Nephron progenitor cell (in vitro differentiated cells): ENCODE measurements at regions not wholly inside any gene's neighbourhood (a gene's known extent, or its start where the extent isn't known, plus 50 kb on each side); places are given as distances from the start of the nearest gene placed in this dataset.

Source experiments
- DNase-seq: peaks from one replicate; pipeline ENCODE4 v3.0.0; 2021
- H3K27ac Mint-ChIP-seq: 2 replicates; pipeline ENCODE4 v1.8.0; 2021; ENCODE audit warnings: mild to moderate bottlenecking, moderate library complexity, mixed read lengths
- H3K27me3 Mint-ChIP-seq: 2 replicates; pipeline ENCODE4 v1.8.0; 2021; ENCODE audit warnings: mild to moderate bottlenecking, low read depth, mixed read lengths; ENCODE audit not compliant: poor library complexity
- H3K36me3 Mint-ChIP-seq: 2 replicates; pipeline ENCODE4 v1.8.0; 2021; ENCODE audit warnings: low read depth, mixed read lengths
- H3K4me1 Mint-ChIP-seq: 2 replicates; pipeline ENCODE4 v1.8.0; 2021; ENCODE audit warnings: mixed read lengths
- H3K4me3 Mint-ChIP-seq: 2 replicates; pipeline ENCODE4 v1.8.0; 2021; ENCODE audit warnings: mild to moderate bottlenecking, moderate library complexity, mixed read lengths
- H3K9me3 Mint-ChIP-seq: 2 replicates; pipeline ENCODE4 v1.8.0; 2021; ENCODE audit warnings: mild to moderate bottlenecking, moderate library complexity, mixed read lengths
- TF ChIP-seq, protein P1 (sequence below): fragments of 200-600 bp; sonication (generic); IDR thresholded peaks from 2 replicates; pipeline ENCODE4 v1.5.0; 2021; ENCODE audit warnings: antibody characterized with exemption

GRCh38 chr10:56146806-56147205 is 214.3 kb downstream of the ZWINT start:
- no peaks in the 10 kb centered on the region for H3K36me3 Mint-ChIP-seq
- no peaks in the 10 kb centered on the region for H3K9me3 Mint-ChIP-seq
- H3K4me3 Mint-ChIP-seq: no peak overlapping the region
- no peaks in the 10 kb centered on the region for H3K27me3 Mint-ChIP-seq
- no peaks in the 10 kb centered on the region for H3K4me1 Mint-ChIP-seq
- H3K27ac Mint-ChIP-seq: peak overlapping the region; percentile 27
- no peak for DNase-seq
- TF ChIP-seq, protein P1, sequence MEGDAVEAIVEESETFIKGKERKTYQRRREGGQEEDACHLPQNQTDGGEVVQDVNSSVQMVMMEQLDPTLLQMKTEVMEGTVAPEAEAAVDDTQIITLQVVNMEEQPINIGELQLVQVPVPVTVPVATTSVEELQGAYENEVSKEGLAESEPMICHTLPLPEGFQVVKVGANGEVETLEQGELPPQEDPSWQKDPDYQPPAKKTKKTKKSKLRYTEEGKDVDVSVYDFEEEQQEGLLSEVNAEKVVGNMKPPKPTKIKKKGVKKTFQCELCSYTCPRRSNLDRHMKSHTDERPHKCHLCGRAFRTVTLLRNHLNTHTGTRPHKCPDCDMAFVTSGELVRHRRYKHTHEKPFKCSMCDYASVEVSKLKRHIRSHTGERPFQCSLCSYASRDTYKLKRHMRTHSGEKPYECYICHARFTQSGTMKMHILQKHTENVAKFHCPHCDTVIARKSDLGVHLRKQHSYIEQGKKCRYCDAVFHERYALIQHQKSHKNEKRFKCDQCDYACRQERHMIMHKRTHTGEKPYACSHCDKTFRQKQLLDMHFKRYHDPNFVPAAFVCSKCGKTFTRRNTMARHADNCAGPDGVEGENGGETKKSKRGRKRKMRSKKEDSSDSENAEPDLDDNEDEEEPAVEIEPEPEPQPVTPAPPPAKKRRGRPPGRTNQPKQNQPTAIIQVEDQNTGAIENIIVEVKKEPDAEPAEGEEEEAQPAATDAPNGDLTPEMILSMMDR: no peak

GRCh38 chr10:56142092-56142728 is 218.8 kb downstream of the ZWINT start:
- no peaks in the 10 kb centered on the region for H3K27me3 Mint-ChIP-seq
- TF ChIP-seq, protein P1: no peak
- H3K36me3 Mint-ChIP-seq: no peaks in the 10 kb centered on the region
- no peak for DNase-seq
- H3K4me3 Mint-ChIP-seq: no peak overlapping the region
- no peak overlapping the region for H3K27ac Mint-ChIP-seq
- H3K4me1 Mint-ChIP-seq: peaks cover 6% of the 10 kb centered on the region
- H3K9me3 Mint-ChIP-seq: no peaks in the 10 kb centered on the region

DNA sequence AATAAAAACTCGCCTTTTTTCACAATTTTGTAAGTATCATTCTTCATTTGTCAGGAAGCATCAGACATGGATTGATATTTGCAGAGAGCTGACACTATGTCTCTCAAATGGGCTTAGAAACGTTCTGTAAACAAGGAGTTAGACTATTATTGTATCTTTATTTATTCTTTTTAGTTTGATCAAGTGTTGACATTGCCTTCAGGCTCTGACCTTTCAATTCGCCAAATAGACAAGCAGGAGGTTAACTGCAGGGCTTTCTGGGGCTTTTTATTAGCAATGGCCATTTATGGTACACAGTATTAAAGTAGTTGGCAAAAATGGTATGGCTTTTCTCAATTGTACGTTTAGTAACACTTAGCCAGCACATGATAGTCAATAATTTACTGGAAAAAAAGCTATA is 221.7 kb downstream of the ZWINT start:
- no peak for DNase-seq
- Mint-ChIP-seq H3K36me3 (no peaks in the 10 kb centered on the region), H3K27me3 (no peaks in the 10 kb centered on the region), H3K4me3 (no peak overlapping the region), H3K9me3 (no peaks in the 10 kb centered on the region), H3K4me1 (peaks cover 15% of the 10 kb centered on the region), H3K27ac (no peak overlapping the region)
- TF ChIP-seq, protein P1: no peak

- no peak overlapping the region for H3K27ac Mint-ChIP-seq
Observed at GRCh38 chr10:56135828-56136227, 225.2 kb downstream of the ZWINT start.

DNA sequence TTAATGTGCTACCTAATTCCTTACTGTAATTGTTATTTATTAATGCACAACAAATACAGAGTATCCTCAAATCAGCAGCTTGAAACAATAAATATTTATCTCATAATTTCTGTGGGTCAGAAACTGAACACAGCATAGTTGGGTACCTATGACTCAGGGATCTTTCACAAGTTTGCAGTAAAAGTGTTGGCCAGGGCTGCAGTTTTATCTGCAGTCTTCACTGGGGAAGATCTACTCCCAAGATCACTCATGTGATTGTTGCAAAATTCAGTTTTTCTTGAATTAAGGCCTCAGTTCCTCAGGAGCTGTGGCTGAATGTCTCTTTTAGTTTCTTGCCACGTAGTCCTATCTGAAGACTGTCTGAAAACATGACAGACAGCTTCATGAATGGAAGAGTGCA is 237.8 kb downstream of the ZWINT start:
- no peak overlapping the region for H3K27ac Mint-ChIP-seq
- H3K36me3 Mint-ChIP-seq: no peaks in the 10 kb centered on the region
- no peaks in the 10 kb centered on the region for H3K9me3 Mint-ChIP-seq
- peaks cover 4% of the 10 kb centered on the region for H3K27me3 Mint-ChIP-seq
- DNase-seq: no peak
- H3K4me1 Mint-ChIP-seq: no peaks in the 10 kb centered on the region
- TF ChIP-seq, protein P1: no peak
- no peak overlapping the region for H3K4me3 Mint-ChIP-seq

More at GRCh38 chr10:56135828-56136227, 225.2 kb downstream of the ZWINT start:
- DNase-seq: no peak
- Mint-ChIP-seq H3K9me3 (no peaks in the 10 kb centered on the region), H3K4me3 (no peak overlapping the region), H3K36me3 (no peaks in the 10 kb centered on the region), H3K4me1 (peaks cover 15% of the 10 kb centered on the region), H3K27me3 (no peaks in the 10 kb centered on the region)
- TF ChIP-seq, protein P1: no peak

DNA sequence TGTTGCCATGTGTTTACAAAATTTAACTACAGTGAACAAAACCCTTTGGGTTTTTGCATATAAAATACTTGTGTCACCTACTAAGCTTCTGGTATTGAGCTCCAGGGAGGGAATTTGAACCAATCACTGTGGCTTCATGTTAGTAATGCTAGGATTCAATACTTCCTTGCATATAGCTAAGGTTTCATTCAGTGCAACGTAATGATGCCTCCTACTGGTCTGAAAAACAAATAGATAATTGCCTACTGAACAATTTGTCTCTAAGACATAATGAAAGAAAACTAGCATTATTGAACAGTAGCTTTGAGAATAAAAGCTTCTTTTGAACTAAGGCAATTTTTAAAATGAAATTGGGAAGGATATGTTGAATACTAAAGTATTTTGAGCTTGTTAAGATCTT is 244.4 kb downstream of the ZWINT start:
- no peaks in the 10 kb centered on the region for H3K27me3 Mint-ChIP-seq
- TF ChIP-seq, protein P1: peak; percentile 43
- H3K27ac Mint-ChIP-seq: no peak overlapping the region
- no peak for DNase-seq
- H3K9me3 Mint-ChIP-seq: no peaks in the 10 kb centered on the region
- no peaks in the 10 kb centered on the region for H3K4me1 Mint-ChIP-seq
- H3K36me3 Mint-ChIP-seq: no peaks in the 10 kb centered on the region
- no peak overlapping the region for H3K4me3 Mint-ChIP-seq
